ENCODE measurements at regions not wholly inside any gene's neighbourhood (a gene's known extent, or its start where the extent isn't known, plus 50 kb on each side); places are given as distances from the start of the nearest gene placed in this dataset.

GRCh38 chr20:51335329-51335841, 207.1 kb downstream of the NFATC2 start:
- no peak for DNase-seq

- DNase-seq: no peak
These were observed 207.9 kb downstream of the NFATC2 start for GRCh38 chr20:51334609-51335008.

- no peak for DNase-seq
These were observed 208.5 kb downstream of the NFATC2 start for GRCh38 chr20:51333971-51334370.

- no peak for DNase-seq
These were observed 209.1 kb downstream of the NFATC2 start for GRCh38 chr20:51333446-51333845.

- no peak for DNase-seq
These were observed 211.0 kb downstream of the NFATC2 start for GRCh38 chr20:51331481-51331880.

- DNase-seq: no peak
These were observed 212.7 kb downstream of the NFATC2 start for GRCh38 chr20:51329845-51330244.

- DNase-seq: no peak
These were observed 215.2 kb downstream of the NFATC2 start for GRCh38 chr20:51327251-51327841.

GRCh38 chr20:51326201-51326819, 216.2 kb downstream of the NFATC2 start:
- DNase-seq: no peak

- no peak for DNase-seq
These were observed 220.3 kb downstream of the NFATC2 start for GRCh38 chr20:51322164-51322707.

- DNase-seq: no peak
These were observed 221.0 kb downstream of the NFATC2 start for GRCh38 chr20:51321343-51322163.

- DNase-seq: no peak
These were observed 223.0 kb downstream of the NFATC2 start for GRCh38 chr20:51319522-51319921.

GRCh38 chr20:51318058-51318949, 224.2 kb downstream of the NFATC2 start:
- DNase-seq: no peak

- DNase-seq: no peak
These were observed 227.1 kb downstream of the NFATC2 start for GRCh38 chr20:51315390-51315789.

GRCh38 chr20:51313358-51313827, 229.1 kb downstream of the NFATC2 start:
- DNase-seq: no peak

- DNase-seq: no peak
These were observed 230.1 kb downstream of the NFATC2 start for GRCh38 chr20:51312480-51312783.

GRCh38 chr20:51311636-51312479, 230.7 kb downstream of the NFATC2 start:
- no peak for DNase-seq

- DNase-seq: no peak
These were observed 232.3 kb downstream of the NFATC2 start for GRCh38 chr20:51310216-51310615.

GRCh38 chr20:51309128-51309527, 233.4 kb downstream of the NFATC2 start:
- DNase-seq: no peak

- peak; percentile 57 for DNase-seq
These were observed 235.8 kb downstream of the NFATC2 start for GRCh38 chr20:51306521-51307358.

GRCh38 chr20:51306081-51306480, 236.4 kb downstream of the NFATC2 start:
- no peak for DNase-seq

All from renal pelvis (tissue), 1 donor.